GM21576 (cell line): ENCODE measurements at regions not wholly inside any gene's neighbourhood (a gene's known extent, or its start where the extent isn't known, plus 50 kb on each side); places are given as distances from the start of the nearest gene placed in this dataset.

ENCODE experiments used
- ATAC-seq: cut with Tn5 transposase; IDR thresholded peaks from one replicate; pipeline ENCODE4 v1.9.1; 2021; ENCODE audit warnings: mild to moderate bottlenecking, moderate library complexity; ENCODE audit not compliant: unreplicated experiment

DNA sequence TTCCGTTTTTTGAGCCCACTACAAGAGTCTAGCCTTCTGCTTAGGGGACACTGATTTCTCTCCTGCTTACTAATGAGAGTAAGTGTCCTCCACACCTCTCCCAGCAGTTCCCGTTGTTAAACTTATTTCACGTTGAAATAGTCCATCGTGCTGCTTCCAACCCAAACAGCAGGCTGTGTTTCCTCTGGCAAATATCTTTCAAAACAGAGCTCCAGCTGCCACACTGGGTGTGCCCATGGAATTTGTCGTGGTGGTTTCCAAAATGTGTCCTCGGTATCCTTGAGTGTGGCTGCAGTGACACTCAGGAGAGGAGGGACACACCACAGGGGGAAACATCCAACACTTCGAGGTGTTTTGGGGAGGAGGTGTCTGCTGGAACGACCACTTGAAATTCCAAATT, 176.5 kb upstream of the RALGAPA2 start:
- no peak for ATAC-seq

DNA sequence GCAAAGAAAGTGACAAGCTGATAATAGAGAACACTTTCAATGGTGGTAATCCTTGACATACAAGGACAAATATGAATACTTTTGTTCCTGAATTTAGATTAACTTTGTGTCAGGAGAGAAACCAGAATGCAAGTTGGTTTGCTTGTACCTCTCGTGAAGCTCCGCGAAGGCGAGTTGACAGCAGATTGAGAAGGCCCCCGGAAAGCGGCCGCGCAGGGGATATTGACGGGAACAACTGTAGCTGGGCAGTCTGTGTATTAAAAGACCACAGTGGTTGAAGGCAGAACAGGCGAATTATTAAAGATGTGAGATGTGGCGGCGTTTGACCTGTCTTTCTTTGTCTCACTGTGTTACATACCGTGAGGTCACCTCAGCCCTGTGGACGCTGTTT, 175.8 kb upstream of the RALGAPA2 start:
- ATAC-seq: no peak

DNA sequence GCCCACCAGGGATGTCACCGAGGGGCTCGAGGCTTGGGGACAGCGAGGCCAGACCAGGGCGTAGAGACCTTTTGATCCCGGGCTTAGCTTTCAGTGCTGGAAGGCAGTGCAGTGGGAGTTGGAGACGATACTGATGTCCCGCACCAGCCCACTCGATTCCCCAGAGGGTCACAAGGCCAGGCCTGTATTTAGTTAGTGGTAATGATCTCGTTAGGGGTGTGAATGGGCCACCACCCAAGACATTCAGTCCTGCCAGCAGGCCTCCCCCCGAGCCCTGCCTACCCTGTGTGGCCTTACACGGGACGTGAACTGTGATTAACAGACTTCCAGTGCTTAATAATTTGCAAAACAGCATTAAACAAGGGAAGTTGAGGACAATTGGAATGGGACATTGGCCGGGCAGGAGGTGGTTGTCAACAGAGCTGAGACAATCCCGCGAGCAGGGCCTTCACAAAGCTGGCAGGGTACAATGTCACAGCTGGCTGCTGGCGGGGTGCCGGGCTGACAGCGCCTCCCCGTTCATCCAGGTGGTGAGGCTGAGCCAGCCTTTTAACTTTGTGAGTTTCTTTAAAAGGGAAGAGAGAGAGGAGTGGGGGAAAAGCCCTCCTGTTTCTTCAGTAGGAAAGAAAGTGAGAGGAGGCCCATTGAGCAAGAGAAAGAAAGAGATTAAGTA, 175.3 kb upstream of the RALGAPA2 start:
- no peak for ATAC-seq

DNA sequence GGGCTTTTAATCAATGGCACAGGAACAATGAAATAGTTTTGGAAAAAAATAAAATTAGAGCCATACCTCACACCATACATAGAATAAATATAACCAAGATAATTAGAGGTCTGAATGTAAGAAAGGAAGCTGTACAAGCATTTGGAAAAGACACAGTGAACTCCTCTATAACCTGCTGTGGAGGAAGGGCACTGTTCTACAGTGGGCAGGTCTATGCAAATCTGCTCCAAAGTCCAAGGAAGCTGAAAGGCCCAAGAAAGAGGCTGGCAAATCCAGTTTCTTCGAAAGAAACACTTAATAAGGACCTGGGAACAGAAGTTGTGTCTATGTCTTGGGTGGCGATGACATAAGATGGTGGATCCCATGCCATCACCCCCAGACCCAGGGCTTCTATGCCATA, 169.4 kb upstream of the RALGAPA2 start:
- ATAC-seq: no peak

DNA sequence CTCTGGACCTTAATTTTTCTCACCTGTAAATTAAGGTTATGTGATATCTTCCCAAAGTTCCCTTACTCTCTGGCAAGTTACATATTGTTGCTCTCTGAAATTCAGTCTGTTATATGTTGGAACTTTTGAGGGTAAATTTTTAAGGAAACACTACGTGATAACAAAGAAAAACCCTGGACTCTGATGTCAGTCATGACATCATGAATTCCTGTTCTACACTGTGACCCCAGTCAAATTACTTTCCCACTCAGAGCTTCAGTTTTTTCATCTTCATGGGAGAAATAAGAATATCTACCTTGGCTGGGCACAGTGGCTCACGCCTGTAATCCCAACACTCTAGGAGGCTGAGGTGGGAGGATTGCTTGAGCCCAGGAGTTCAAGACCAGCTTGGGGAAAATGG, 164.6 kb upstream of the RALGAPA2 start:
- no peak for ATAC-seq

DNA sequence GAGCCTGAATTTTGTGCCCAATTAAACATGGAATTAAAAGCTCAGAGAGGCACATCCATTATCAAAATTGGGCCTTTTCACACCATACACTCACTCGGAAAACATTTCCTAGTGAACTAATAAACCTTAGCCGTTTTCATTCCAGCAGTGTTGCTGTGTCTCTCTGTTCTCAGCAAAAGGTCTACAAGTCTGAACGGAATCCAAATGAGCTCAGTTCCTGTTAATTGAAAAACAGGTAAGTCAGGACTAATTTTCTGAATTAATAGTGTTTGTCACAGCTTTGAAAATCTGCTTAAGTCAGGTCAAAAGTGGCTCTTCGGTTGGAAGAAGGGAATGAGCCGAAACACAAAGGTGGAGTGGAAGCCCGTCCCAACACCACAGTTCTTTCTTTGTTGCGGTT, 163.3 kb upstream of the RALGAPA2 start:
- no peak for ATAC-seq

DNA sequence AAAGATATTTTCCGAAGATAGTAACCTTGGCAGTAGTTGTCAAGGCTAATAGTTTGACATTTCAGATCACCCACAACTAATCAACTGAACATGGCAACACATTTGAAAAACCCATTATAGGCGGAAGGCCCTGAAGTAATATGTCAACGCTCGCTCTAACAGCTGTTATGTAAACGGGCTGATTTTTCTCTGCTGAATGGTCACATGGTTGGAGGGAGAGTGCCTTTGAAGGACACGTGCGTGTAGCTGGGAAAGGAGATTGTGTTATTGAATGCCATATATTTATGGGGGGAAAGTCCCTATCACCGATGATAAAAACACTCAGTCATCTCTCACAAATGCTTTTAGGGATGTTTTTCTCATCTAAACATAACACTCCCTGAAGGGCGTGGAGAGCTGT, 160.0 kb upstream of the RALGAPA2 start:
- ATAC-seq: no peak

DNA sequence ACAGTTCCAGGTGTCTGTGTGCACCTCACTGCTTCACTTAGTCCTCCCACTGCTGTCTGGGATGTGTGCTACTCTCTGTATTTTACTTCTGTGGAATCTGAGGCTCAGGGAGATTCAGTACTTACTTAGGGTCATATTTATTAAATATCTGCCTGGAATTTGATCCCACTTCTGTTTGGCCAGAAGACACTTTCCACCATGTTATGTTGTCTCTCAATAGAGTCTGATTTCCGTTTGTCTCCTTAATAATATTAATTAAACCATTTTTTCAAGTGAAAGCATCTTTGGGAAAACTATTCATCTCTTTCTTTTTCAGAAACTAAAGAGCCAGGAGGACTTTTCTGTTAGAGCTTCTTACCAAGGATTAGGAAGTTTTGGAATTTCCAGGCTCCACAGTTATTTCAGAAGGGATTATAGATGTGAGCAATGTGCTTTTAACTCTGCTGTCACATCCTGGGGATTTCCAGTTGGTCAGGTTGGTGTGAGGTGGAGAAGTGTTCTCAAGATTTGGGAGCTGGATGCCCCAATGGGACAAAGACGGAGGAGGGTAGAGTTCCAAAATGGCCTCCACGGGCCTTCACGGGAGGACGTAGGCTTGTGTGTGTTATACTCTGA, 156.8 kb upstream of the RALGAPA2 start:
- no peak for ATAC-seq

DNA sequence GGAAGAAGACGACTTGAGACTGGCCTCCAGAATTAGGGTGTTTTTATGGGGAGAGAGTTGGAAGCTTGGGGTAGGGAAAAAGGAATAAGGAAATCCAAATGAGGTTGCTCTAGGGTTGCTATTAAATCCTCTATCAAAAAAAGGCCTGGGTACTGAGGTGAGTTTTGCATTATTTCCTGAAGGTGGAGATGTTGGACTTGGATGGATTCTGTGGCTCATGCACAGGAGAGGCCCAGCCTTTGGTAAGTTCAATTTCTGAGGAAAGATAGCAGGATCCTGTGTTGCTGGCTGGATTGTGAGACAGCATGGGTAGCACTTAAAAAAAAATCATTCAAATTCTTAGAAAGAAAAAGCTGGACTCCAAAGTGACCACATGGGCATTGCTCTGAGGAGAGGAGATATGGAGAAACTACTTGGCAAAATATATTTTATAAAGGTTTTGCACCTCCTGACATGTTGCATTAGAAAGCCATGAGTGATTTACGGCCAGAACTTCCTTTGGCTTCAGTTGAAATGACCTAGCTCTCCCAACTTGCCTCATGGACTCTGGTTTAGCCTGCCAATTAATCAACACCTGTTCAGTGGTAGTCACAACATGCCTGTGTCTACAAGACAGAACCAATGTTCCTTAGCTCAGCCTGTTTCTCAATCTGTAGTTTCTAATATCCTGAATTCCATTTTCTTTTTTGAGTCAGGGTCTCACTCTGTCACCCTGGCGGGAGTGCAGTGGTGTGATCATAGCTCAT, 152.1 kb upstream of the RALGAPA2 start:
- no peak for ATAC-seq

DNA sequence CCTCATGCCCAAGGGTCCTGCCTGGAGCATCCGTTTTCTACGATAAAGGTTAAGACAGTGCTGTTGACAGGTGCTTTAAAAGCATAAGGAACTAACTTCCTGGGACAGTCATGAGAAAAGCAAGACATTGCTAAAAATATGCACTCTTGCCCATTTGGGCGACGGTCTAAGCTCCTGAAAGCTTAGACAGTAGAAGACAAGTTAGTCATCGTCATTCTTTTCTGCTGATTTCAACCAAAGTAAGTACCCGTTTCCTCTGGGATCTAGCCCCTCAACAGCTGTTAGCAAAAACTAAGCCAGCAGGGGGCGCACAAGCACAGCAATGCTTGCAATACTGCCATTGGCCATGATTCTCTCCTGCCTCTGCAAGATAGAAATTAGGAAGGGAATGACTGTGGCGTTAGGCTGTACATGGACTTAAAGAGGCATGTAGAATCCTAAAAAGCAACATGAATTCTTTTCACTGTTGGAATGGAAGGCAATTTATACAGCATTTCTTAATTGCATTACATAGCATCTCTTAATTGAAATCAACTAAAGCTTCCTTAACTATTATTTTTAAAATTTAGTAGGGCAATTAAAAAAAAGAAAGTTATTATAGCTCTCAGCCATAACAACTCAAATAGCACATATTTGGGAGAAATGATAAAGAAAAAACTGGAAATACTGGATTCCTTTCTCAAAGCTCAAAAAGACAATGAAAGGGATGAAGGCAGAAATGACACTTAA, 147.8 kb upstream of the RALGAPA2 start:
- peak; percentile 82 for ATAC-seq

DNA sequence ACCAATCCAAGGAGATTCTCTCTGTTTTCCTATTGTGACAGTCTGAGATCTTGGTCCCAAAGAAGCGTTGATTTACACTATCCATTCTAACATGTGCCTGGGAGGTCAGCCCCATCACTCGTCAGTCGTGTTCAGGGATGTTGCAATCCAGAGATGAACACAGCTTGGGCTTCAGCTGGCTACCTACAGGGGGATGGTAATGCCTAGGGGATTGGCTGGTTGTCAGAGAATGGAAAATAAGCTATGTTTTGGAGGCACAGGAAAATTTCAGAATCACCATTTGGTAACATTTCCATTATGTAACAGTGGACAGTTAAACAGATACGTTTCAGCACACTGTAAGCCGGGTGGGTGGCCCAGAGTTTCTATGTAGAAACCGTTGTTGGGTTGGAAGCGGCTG, 147.1 kb upstream of the RALGAPA2 start:
- ATAC-seq: no peak

DNA sequence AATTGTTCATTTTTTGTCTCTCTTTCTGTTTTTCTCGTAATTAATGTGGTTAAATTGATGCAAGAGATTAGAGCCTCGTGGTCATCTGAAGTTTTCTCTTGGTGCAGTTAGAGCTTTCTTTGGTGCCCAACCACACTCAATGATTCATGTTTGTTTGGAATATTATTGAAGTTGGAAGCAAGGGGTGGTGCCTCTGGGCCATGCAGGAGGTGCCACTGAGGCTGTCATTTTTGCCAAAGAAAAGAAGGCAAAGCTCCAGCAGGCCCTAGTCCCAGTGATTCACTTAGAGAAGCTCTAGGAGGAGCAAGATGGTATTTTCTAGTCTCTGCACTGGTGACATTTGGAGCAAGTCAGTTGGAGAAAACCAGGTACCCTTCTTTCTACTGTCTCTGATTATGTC, 144.5 kb upstream of the RALGAPA2 start:
- ATAC-seq: no peak

DNA sequence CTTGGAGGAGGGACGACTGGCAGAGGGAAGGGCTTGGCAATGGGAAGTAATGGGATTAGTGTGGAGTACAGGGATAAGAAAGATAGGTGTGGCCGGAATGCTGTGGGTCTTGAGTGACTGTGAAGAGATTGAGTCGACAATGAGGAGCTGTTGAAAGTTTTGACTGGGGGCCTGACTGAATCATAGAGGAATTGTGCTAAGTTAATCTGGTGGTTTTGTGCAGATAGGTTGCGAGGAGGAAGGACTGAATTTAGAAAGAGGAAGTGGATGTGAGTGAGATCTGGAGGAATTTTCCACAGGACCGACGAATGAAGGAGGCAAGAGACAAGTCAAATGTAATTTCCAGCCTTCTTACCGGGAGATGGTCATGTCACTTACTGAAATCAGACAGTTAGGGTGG, 143.9 kb upstream of the RALGAPA2 start:
- ATAC-seq: no peak

DNA sequence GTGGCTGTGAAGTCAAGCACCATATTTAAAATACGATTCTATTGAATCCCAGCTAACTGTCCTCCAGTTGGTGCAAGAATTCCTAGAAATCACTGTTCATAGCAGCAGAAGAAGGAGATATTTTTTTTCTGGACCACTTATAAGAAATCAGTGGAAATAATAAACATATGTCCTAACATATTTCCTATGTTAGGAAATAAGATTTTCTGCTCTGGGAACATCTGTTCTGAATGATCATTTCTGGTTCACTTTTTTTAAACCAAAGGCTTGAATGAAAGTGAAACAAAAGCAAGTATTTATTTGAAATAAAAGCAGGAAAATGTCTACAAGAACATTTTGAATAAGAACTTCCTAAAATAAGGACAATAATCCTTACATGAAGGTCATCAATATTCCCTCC, 138.9 kb upstream of the RALGAPA2 start:
- ATAC-seq: no peak

DNA sequence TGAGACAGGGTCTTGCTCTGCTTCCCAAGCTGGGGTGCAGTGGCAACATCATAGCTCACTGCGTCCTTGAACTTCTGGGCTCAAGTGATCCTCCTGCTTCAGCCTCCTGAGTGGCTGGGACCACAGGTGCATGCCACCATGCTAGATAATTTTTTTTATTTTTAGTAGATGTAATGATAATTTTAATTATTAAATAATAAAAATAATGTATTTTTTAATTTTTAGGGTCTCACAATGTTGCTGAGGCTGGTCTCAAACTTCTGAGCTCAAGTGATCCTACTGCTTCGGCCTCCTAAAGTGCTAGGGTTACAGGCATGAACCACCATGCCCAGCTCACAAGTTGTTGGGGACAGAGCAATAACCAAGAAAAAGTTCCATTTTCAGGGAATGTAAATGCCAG, 138.0 kb upstream of the RALGAPA2 start:
- ATAC-seq: no peak

DNA sequence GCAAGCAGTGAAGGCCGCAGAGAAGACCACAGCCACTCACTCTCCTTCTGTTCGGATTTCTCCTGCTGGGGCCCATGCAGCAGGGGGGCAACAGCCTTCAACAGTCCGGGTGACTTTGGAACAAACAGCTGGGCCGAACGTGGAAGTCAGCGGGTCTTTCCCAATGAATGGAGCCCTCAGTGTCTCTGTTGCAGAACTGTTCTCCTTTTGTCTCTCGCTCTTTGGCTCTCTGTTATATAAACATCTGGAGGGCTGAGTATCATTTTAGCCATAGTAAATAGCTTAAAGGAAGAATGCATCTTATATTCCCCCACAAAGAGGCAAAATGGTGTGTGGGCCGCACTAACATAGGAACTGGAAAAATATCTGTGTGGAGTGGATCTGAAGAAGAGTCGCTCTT, 136.7 kb upstream of the RALGAPA2 start:
- ATAC-seq: no peak

DNA sequence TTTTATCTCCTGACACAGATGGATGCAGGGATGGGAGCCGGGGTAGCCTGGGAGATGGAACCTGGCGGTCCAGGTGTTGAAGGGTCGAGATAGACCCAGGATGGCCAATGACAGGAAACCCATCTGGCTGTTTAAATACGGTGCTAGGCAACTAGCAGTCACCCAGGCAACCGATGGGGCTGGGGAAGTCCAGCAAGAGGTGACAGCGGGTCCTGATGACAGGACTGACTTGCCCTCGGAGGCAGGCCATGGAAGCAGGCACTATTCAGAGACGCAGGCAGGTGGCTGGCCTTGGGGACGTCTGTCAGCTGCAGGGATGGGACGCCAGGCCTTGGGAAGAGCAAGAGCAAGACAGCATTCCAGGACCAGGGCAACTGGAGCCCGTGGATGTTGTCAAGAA, 135.4 kb upstream of the RALGAPA2 start:
- no peak for ATAC-seq

DNA sequence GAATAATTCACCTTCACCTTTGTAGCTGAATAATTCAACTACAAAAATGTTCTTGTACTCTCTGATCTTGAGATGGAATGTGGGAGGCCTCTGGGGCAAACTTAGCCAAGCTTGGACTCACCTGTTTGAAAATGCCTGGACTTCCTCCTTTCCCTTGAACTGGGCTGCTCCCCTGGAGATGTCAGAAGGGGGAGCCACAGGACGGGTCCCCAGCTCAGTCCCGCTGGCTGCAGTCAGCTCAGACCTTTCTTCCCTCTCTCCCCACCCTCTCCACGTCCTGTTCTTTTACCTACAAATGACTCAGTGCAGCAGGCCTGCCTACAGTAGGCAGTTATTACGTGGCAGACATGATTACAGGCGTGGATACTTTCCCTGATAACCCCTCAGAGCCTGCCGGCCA, 131.5 kb upstream of the RALGAPA2 start:
- no peak for ATAC-seq

DNA sequence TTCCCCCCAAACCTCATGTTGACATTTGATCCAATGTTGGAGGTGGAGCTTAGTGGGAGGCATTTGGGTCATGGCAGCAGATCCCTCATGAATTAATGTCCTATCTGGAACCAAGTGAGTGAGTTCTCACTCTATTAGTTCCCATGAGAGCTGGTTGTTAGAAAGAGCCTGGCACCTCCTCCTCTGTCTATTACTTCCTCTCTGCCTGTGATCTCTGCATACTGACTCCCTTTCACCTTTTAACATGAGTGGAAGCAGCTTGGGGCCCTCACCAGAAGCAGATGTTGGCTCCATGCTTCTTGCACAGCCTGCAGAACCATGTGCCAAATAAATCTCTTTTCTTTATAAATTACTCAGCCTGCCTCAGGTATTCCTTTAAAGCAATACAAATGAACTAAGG, 127.3 kb upstream of the RALGAPA2 start:
- no peak for ATAC-seq

DNA sequence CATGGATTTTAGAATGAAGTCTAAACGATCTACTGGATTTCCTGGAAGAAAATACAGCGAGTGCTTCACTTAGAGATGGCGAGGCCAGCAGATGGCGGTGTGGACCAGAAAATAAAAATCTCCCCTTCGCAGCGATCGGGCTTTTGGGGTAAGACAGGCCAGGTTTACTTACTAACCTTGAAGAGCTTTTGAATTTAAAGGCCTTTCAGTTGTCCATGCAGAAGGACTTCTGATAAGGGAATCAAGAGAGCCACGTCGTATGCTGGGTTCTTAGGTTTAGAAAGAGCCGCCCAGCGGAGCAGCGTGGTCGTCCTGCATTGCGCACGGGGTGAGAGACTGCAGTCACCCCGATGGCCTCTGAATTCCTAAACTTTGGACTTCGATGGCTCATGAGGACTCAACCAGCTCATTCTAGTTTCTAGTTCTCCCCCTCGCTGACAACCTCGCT, 125.2 kb upstream of the RALGAPA2 start:
- no peak for ATAC-seq

DNA sequence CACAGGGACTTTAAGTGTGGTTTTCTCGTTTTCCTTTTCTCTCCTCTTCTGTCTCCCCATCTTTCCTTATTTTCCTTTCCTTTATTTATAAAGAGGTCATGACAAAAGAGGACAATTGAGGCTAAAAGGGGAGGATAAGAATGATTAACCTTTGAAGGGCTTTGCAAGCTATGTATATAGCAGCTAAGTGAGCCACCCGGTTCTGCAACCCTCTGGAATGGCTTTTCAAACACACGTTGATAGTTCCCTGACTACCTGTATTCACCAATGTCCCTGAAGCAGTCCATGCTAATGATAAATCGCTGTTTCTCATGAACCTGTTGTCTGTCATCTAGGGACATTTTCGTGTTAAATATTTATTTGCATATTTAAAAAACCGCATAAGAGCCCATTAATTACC, 124.4 kb upstream of the RALGAPA2 start:
- ATAC-seq: no peak

DNA sequence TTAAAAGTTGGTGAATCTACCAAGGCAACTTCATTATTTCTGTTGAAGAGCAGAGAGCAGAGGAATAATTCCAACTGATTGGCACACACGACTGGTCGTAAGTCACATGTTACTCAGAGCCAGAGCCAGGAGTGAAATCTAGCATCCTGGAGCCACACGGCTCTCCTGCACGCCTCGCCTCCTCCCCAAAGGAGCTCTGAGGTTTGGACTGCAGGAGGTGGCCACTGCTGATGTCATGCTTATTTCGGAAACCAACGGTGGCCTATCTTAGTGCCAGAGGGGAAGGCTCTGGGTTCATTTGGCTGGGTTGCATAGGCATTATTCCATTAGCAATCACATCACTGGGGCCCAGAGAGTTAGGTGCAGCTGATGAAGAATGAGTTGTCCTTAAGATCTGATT, 123.5 kb upstream of the RALGAPA2 start:
- ATAC-seq: no peak
